ENCODE measurements at regions not wholly inside any gene's neighbourhood (a gene's known extent, or its start where the extent isn't known, plus 50 kb on each side); places are given as distances from the start of the nearest gene placed in this dataset.
"Not testable (repeated sequence)": the region's sequence is repeated elsewhere in the genome, so short reads cannot be mapped to it uniquely, and the experiment has no call there.

DNA sequence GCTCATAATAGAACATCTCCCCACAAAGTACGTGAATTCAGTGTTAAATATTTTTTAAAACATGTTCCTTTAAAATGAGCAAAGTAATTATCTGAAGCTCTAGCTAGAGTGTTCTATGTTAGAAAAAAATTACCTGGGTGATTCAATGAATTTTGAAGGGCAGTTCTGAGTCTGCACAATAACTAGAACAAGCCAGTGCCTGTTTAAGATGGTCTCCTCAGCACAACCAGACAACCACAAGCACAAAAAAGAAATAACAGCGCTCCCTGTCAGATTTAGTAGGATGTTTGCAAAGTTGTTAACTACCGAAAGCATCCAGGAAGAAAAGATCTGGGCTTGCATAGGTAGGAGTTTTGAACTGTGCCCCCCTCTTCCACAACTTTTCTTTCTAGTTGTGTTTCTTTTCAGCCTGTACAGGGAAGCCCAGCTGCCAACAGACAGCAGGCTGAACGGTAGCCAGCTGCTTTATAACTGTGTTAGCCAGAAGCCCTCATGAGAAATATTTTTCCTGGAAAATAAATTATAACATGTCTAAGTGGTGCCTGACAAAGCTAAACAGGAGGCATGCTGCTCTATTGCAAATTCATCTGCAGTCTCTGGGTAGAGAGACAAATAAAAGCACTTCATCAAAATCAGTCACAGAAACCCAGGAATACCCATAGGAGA, 1026.9 kb downstream of the MAT2B start:
- no peak overlapping the region for H3K27ac Mint-ChIP-seq
- H3K27me3 Mint-ChIP-seq: no peaks in the 10 kb centered on the region
- no peak overlapping the region for H3K4me3 Mint-ChIP-seq
- H3K9me3 Mint-ChIP-seq (ENCODE audit: low read depth): no peaks in the 10 kb centered on the region
- H3K4me1 Mint-ChIP-seq (ENCODE audit: low read depth): no peaks in the 10 kb centered on the region
- no peaks in the 10 kb centered on the region for H3K36me3 Mint-ChIP-seq

DNA sequence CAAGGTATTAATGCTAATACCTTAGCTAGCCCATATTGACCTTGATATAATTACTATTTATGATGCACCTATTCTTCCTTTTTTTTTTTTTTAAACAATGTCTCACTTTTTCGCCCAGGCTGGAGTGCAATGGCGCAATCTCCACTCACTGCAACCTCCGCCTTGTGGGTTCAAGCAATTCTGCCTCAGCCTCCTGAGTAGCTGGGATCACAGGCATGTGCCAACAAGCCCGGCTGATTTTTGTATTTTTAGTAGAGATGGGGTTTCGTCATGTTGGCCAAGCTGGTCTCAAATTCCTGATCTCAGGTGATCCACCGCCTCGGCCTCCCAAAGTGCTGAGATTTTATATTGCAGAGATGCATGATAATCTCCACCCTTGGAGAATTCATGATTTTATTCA, 1028.0 kb downstream of the MAT2B start:
- H3K4me3 Mint-ChIP-seq; H3K4me1 Mint-ChIP-seq (ENCODE audit: low read depth); H3K36me3 Mint-ChIP-seq; H3K27ac Mint-ChIP-seq; H3K27me3 Mint-ChIP-seq; H3K9me3 Mint-ChIP-seq (ENCODE audit: low read depth): not testable (repeated sequence)

GRCh38 chr5:164540174-164540573, 1034.8 kb downstream of the MAT2B start:
- peaks cover 2% of the 10 kb centered on the region for H3K9me3 Mint-ChIP-seq (ENCODE audit: low read depth)
- no peaks in the 10 kb centered on the region for H3K27me3 Mint-ChIP-seq
- no peaks in the 10 kb centered on the region for H3K4me1 Mint-ChIP-seq (ENCODE audit: low read depth)
- H3K27ac Mint-ChIP-seq: no peak overlapping the region
- no peak overlapping the region for H3K4me3 Mint-ChIP-seq
- no peaks in the 10 kb centered on the region for H3K36me3 Mint-ChIP-seq

GRCh38 chr5:164545507-164545906, 1040.1 kb downstream of the MAT2B start:
- Mint-ChIP-seq H3K27me3 (no peaks in the 10 kb centered on the region), H3K4me1 (ENCODE audit: low read depth) (no peaks in the 10 kb centered on the region), H3K4me3 (no peak overlapping the region), H3K9me3 (ENCODE audit: low read depth) (peaks cover 4% of the 10 kb centered on the region), H3K36me3 (no peaks in the 10 kb centered on the region), H3K27ac (no peak overlapping the region)

DNA sequence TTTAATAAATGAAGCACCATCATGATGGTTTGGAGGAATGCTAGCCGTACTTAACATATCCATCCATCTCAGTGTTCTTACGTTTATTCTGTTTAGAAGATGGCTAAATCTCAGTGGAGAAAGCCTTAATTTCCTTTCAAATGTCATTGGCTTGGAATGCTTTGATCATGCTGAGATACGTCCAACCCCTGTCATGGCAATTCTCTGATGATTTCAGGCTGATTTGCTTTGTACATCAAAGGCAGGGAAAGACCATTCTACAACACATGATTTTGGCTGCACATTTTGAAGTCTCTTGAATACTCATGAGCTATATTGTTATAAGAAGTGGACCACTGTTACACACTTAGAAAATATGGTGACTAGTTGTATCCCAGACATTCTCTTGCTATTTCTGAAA, 1048.4 kb downstream of the MAT2B start:
- H3K4me1 Mint-ChIP-seq (ENCODE audit: low read depth): no peaks in the 10 kb centered on the region
- no peak overlapping the region for H3K27ac Mint-ChIP-seq
- H3K27me3 Mint-ChIP-seq: no peaks in the 10 kb centered on the region
- H3K9me3 Mint-ChIP-seq (ENCODE audit: low read depth): peaks cover 3% of the 10 kb centered on the region
- no peak overlapping the region for H3K4me3 Mint-ChIP-seq
- H3K36me3 Mint-ChIP-seq: no peaks in the 10 kb centered on the region

DNA sequence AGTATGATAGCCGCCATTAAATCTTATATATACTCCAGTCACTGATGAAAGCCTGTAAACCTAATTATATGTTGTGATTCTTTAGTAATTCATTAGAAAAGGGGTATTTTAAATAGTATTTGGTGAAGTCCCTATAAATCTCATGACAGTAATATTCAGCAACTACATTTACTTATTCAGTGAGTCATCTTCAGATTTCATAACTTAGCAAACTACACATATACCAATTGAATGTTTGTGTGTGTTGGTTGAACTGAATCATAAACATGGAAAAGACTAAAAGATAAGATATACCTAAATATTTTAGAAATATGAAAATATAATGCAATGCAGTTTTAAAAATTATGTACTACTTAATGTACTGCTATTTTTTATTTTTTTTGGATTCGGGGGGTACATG, 1050.4 kb downstream of the MAT2B start:
- peaks cover 3% of the 10 kb centered on the region for H3K9me3 Mint-ChIP-seq (ENCODE audit: low read depth)
- no peak overlapping the region for H3K27ac Mint-ChIP-seq
- no peaks in the 10 kb centered on the region for H3K27me3 Mint-ChIP-seq
- no peaks in the 10 kb centered on the region for H3K36me3 Mint-ChIP-seq
- H3K4me3 Mint-ChIP-seq: no peak overlapping the region
- no peaks in the 10 kb centered on the region for H3K4me1 Mint-ChIP-seq (ENCODE audit: low read depth)

DNA sequence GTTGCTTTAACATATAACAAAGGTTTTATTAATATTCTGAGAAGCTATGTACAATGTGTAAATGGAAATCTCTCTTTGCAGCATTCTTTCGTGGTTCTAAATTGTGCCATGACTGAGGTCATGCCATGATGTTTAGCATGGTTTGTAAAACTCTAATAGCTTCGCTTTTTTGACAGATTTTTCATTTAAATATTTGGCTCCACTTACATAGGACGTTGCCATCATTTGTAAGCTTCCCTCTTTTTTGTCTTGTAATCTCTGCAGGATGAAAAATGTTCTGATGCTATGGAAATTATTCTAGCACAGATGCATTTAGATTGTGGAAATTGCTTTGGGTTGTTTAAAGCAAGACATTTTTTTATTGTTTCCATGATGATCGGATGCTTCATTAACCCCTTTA, 1054.8 kb downstream of the MAT2B start:
- no peaks in the 10 kb centered on the region for H3K27me3 Mint-ChIP-seq
- H3K4me1 Mint-ChIP-seq (ENCODE audit: low read depth): no peaks in the 10 kb centered on the region
- peaks cover 3% of the 10 kb centered on the region for H3K9me3 Mint-ChIP-seq (ENCODE audit: low read depth)
- no peak overlapping the region for H3K4me3 Mint-ChIP-seq
- no peak overlapping the region for H3K27ac Mint-ChIP-seq
- H3K36me3 Mint-ChIP-seq: no peaks in the 10 kb centered on the region

DNA sequence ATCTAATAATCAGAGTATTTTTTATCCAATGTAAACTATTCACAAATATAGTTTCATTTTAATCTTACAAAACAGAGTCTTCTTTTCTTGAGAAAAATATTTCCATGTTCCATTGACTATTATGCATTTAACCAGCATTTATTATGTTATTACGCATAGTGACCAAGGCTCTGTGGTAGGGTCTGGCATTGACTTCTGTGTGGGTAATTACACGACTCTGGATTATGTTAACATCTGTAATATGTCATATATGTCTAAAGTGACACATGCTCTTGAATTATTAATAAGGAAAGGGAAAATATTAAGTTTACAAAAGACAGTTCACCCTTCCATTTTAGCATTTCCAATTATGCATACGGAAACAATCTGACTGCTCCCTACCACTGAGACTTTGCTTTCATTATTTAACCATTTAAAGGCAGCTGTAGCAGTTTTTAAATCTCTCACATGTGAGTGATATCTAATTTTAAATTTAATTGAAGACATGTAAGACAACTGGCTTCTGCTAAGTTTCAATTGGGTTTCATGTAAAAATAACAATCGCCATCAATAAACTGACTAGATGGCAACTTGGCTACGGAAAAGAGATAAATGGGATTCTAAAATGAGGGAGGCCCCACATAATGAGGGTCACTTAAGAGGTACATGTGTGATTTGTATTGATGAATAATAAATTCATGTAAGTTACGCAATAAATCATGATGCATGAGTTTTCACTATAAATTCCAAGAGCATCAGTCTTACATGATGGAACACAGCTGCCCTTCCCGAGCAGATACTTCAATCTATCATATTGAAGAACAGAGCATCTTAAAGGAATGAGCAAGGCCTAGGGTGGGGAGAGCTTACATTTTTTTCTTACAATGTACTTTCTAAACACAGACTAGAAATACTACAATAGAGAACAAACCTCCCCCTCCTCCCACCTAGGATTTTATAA, 1056.8 kb downstream of the MAT2B start:
- Mint-ChIP-seq H3K9me3 (ENCODE audit: low read depth) (no peaks in the 10 kb centered on the region), H3K27me3 (no peaks in the 10 kb centered on the region), H3K27ac (no peak overlapping the region), H3K4me1 (ENCODE audit: low read depth) (no peaks in the 10 kb centered on the region), H3K4me3 (no peak overlapping the region), H3K36me3 (no peaks in the 10 kb centered on the region)

DNA sequence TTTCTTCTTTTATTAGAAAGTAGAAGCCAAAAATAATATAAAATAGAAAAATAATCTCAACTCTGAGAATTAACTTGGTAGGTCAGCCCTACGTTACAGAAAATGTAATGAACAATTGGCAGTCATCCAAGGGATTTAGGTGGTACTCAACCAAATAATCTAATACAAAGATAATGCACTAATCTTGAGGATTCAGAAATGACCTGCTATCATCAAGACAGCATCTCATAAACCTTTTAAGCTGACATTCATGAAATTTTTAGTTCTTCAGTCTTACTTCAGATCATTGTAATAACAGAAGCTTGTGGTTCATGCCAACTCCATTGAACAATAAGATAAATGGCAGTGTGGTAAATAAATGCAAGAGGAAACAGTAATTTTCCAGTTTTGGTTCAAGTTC, 1058.0 kb downstream of the MAT2B start:
- no peaks in the 10 kb centered on the region for H3K27me3 Mint-ChIP-seq

GRCh38 chr5:164573397-164573796, 1068.0 kb downstream of the MAT2B start:
- H3K27ac Mint-ChIP-seq: no peak overlapping the region
- no peaks in the 10 kb centered on the region for H3K4me1 Mint-ChIP-seq (ENCODE audit: low read depth)

More for the DNA sequence above, 1058.0 kb downstream of the MAT2B start:
- Mint-ChIP-seq H3K4me3 (no peak overlapping the region), H3K36me3 (no peaks in the 10 kb centered on the region), H3K27ac (no peak overlapping the region), H3K4me1 (ENCODE audit: low read depth) (no peaks in the 10 kb centered on the region), H3K9me3 (ENCODE audit: low read depth) (no peaks in the 10 kb centered on the region)

DNA sequence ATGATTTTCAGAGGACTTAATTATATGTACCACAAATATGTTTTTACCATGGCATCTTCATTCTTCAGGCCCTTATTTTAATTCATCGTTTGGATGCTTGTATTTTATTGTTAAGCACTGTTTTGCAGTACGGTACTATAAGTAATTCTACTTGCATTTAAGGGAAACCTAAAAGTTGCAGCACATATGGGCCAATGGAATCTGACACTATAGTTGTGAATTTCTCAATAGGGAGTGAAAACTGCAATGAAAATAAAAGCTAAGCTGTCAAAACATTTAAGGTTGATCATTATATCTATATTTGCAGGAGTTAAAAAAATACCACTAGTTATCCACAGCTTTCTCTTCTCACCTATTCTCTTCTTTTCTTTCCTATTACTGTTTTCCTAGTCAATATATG, 1071.8 kb downstream of the MAT2B start:
- H3K4me3 Mint-ChIP-seq: no peak overlapping the region
- H3K27me3 Mint-ChIP-seq: no peaks in the 10 kb centered on the region
- no peaks in the 10 kb centered on the region for H3K36me3 Mint-ChIP-seq
- H3K9me3 Mint-ChIP-seq (ENCODE audit: low read depth): peaks cover 12% of the 10 kb centered on the region
- H3K27ac Mint-ChIP-seq: no peak overlapping the region
- H3K4me1 Mint-ChIP-seq (ENCODE audit: low read depth): no peaks in the 10 kb centered on the region

More at GRCh38 chr5:164573397-164573796, 1068.0 kb downstream of the MAT2B start:
- Mint-ChIP-seq H3K4me3 (no peak overlapping the region), H3K36me3 (no peaks in the 10 kb centered on the region), H3K9me3 (ENCODE audit: low read depth) (peaks cover 21% of the 10 kb centered on the region), H3K27me3 (no peaks in the 10 kb centered on the region)

DNA sequence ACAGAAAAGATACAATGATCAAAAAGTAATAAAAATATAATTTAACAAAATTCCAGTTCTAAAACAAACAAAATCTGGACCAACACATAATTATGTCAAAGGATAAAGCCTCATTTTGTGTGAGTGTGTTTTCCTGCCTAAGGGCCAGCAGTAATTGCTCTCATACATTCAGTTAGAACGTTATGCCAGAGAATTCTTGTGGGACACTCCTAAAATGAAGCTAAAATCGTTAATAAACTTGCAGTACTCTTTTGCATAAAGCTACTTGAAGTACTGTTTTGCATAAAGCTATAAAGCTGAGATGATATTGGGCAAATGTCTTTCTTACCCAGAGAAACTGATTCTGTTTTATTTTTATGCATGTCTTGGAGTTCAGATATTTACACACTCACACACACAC, 1072.3 kb downstream of the MAT2B start:
- Mint-ChIP-seq H3K4me3 (no peak overlapping the region), H3K36me3 (no peaks in the 10 kb centered on the region), H3K27me3 (no peaks in the 10 kb centered on the region), H3K9me3 (ENCODE audit: low read depth) (peaks cover 16% of the 10 kb centered on the region), H3K27ac (no peak overlapping the region), H3K4me1 (ENCODE audit: low read depth) (no peaks in the 10 kb centered on the region)

DNA sequence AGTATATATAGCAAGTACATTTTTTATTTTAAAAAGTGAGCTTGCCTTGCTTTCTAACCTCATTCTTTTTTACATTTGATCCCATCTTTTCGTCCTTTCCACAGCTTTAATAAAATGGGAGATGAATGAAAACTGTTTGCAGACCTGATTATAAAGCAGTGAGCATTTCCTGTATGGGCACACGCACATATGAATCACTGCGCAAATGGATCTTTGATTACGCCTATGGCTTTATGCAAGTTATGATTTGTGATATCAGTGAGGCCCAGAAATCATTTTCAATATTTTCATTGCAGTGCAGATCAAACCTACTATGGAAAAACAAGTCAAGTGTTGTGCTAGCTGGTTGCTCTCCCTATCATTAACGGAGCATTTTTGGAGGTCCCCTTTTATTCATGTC, 1073.0 kb downstream of the MAT2B start:
- no peaks in the 10 kb centered on the region for H3K4me1 Mint-ChIP-seq (ENCODE audit: low read depth)
- no peaks in the 10 kb centered on the region for H3K27me3 Mint-ChIP-seq
- no peak overlapping the region for H3K27ac Mint-ChIP-seq
- H3K9me3 Mint-ChIP-seq (ENCODE audit: low read depth): peaks cover 16% of the 10 kb centered on the region
- H3K4me3 Mint-ChIP-seq: no peak overlapping the region
- no peaks in the 10 kb centered on the region for H3K36me3 Mint-ChIP-seq

DNA sequence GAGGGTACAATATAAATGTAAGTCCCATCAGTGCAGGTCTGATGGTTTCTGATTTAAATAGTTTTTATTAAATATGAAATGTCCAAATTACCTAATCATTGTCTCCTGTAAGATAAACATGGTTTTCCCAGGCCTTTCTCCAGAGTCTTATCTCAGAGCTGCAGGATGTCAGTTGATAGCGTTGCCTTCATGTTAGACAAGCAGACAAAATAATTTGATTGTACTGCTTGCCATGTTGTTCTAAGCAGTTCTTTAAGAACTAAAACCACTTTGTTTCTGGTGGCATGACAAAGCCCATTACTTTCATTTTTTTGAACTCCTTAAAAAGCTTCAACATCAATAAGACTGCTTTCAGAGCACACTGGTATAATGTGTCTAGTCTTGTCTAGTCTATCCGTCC, 1073.5 kb downstream of the MAT2B start:
- H3K36me3 Mint-ChIP-seq: no peaks in the 10 kb centered on the region
- no peaks in the 10 kb centered on the region for H3K4me1 Mint-ChIP-seq (ENCODE audit: low read depth)
- no peak overlapping the region for H3K27ac Mint-ChIP-seq
- H3K27me3 Mint-ChIP-seq: no peaks in the 10 kb centered on the region
- H3K9me3 Mint-ChIP-seq (ENCODE audit: low read depth): peaks cover 13% of the 10 kb centered on the region
- no peak overlapping the region for H3K4me3 Mint-ChIP-seq

- Mint-ChIP-seq H3K4me1 (ENCODE audit: low read depth) (no peaks in the 10 kb centered on the region), H3K36me3 (no peaks in the 10 kb centered on the region), H3K9me3 (ENCODE audit: low read depth) (peaks cover 9% of the 10 kb centered on the region), H3K4me3 (no peak overlapping the region), H3K27ac (no peak overlapping the region), H3K27me3 (no peaks in the 10 kb centered on the region)
Observed at GRCh38 chr5:164580155-164580554, 1074.7 kb downstream of the MAT2B start.
